ENCODE measurements at regions not wholly inside any gene's neighbourhood (a gene's known extent, or its start where the extent isn't known, plus 50 kb on each side); places are given as distances from the start of the nearest gene placed in this dataset.

- H3K4me3 Mint-ChIP-seq (ENCODE audit: low read depth) = no peak overlapping the region
- H3K9me3 Mint-ChIP-seq (ENCODE audit: low read depth) = no peaks in the 10 kb centered on the region
- DNase-seq (ENCODE audit: low spot score, unreplicated experiment) = no peak
- no peaks in the 10 kb centered on the region for H3K36me3 Mint-ChIP-seq (ENCODE audit: insufficient read depth)
- H3K4me1 Mint-ChIP-seq (ENCODE audit: low read depth) = peaks cover 5% of the 10 kb centered on the region
- H3K27me3 Mint-ChIP-seq = no peaks in the 10 kb centered on the region
- no peak overlapping the region for H3K27ac Mint-ChIP-seq
- no peak for TF ChIP-seq CTCF (IDR thresholded peaks at IDR 0.05; ENCODE audit: unreplicated experiment)
Measured at GRCh38 chr9:85268131-85268530, 473.6 kb downstream of the AGTPBP1 start.

DNA sequence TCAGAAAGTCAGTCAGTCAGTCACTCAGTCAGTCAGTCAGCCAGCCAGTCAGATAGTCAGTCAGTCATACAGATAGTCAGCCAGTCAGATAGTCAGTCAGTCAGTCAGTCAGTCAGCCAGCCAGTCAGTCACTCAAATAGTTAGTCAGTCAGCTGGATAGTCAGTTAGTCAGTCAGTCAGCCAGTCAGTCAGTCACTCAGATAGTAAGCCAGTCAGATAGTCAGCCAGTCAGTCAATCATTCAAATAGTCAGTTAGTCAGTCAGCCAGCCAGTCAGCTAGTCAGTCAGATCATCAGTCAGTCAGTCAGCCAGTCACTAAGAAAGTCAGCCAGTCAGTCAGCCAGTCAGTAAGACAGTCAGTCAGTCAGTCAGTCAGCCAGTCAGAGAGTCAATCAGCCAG, 477.1 kb downstream of the AGTPBP1 start:
- Mint-ChIP-seq H3K27ac (no peak overlapping the region), H3K9me3 (ENCODE audit: low read depth) (no peaks in the 10 kb centered on the region), H3K4me1 (ENCODE audit: low read depth) (peaks cover 22% of the 10 kb centered on the region), H3K27me3 (no peaks in the 10 kb centered on the region), H3K36me3 (ENCODE audit: insufficient read depth) (no peaks in the 10 kb centered on the region), H3K4me3 (ENCODE audit: low read depth) (no peak overlapping the region)
- TF ChIP-seq CTCF (IDR thresholded peaks at IDR 0.05; ENCODE audit: unreplicated experiment) = no peak
- no peak for DNase-seq (ENCODE audit: low spot score, unreplicated experiment)

DNA sequence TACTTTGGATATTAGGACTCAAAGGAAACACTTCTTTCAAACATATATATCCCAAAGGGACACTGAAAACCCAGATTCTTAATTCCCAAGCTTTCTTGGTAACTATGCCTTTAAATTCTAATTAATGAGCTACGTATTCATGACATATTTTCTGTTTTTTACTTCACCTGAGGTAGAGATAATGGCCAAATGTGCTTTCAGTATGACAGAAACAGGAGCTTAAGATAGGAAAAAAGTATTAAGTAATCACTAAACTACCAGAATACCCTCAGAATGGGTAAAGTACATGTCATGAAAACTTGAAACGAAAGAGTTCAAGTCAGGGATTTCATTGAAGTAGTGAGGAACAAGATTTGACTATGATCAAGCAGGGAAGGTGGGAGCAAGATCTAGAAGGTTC, 478.5 kb downstream of the AGTPBP1 start:
- TF ChIP-seq CTCF (IDR thresholded peaks at IDR 0.05; ENCODE audit: unreplicated experiment) = no peak

GRCh38 chr9:85262333-85262732, 479.4 kb downstream of the AGTPBP1 start:
- TF ChIP-seq CTCF (IDR thresholded peaks at IDR 0.05; ENCODE audit: unreplicated experiment) = no peak
- Mint-ChIP-seq H3K27me3 (peaks cover 4% of the 10 kb centered on the region), H3K9me3 (ENCODE audit: low read depth) (no peaks in the 10 kb centered on the region), H3K36me3 (ENCODE audit: insufficient read depth) (peaks cover 2% of the 10 kb centered on the region), H3K4me1 (ENCODE audit: low read depth) (peaks cover 29% of the 10 kb centered on the region), H3K4me3 (ENCODE audit: low read depth) (no peak overlapping the region), H3K27ac (no peak overlapping the region)
- DNase-seq (ENCODE audit: low spot score, unreplicated experiment) = no peak

More for the DNA sequence above, 478.5 kb downstream of the AGTPBP1 start:
- no peak for DNase-seq (ENCODE audit: low spot score, unreplicated experiment)
- Mint-ChIP-seq H3K9me3 (ENCODE audit: low read depth) (no peaks in the 10 kb centered on the region), H3K4me3 (ENCODE audit: low read depth) (no peak overlapping the region), H3K27me3 (peaks cover 4% of the 10 kb centered on the region), H3K4me1 (ENCODE audit: low read depth) (peaks cover 32% of the 10 kb centered on the region), H3K27ac (peak overlapping the region; percentile 54), H3K36me3 (ENCODE audit: insufficient read depth) (peaks cover 2% of the 10 kb centered on the region)

DNA sequence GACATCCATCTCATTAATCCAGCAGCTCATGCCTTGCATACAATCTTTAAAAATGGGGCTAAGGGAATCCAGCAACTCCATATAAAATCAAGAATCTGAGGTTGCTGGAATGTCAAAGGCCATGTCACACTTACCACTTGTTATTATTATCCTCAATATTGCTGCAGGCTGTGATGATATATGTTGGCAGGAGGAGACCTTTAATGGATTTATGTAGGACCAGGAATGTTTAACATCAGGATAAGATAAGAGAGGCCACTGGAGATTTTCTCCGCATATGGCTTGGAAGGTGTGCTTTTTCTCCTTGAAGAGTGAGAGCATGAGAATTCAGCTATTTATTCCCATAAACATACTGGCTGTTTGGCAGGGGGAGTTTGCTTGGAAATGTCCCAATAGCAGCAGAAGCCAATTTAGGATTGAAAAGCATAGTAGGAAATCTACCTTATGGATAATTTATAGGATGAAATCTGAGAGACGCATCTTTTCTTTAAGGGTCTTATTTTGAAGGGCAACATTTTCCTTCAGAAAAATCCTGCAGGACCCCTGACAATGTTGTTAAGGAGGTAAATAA, 481.4 kb downstream of the AGTPBP1 start:
- H3K9me3 Mint-ChIP-seq (ENCODE audit: low read depth) = peaks cover 8% of the 10 kb centered on the region
- H3K36me3 Mint-ChIP-seq (ENCODE audit: insufficient read depth) = peaks cover 3% of the 10 kb centered on the region
- no peak for DNase-seq (ENCODE audit: low spot score, unreplicated experiment)
- peaks cover 4% of the 10 kb centered on the region for H3K27me3 Mint-ChIP-seq
- TF ChIP-seq CTCF (IDR thresholded peaks at IDR 0.05; ENCODE audit: unreplicated experiment) = no peak
- H3K4me1 Mint-ChIP-seq (ENCODE audit: low read depth) = peaks cover 29% of the 10 kb centered on the region
- H3K4me3 Mint-ChIP-seq (ENCODE audit: low read depth) = no peak overlapping the region
- no peak overlapping the region for H3K27ac Mint-ChIP-seq
